ENCODE measurements at regions not wholly inside any gene's neighbourhood (a gene's known extent, or its start where the extent isn't known, plus 50 kb on each side); places are given as distances from the start of the nearest gene placed in this dataset.
A peak's percentile ranks its signal among the peaks of the same experiment; 100 is the strongest.

DNA sequence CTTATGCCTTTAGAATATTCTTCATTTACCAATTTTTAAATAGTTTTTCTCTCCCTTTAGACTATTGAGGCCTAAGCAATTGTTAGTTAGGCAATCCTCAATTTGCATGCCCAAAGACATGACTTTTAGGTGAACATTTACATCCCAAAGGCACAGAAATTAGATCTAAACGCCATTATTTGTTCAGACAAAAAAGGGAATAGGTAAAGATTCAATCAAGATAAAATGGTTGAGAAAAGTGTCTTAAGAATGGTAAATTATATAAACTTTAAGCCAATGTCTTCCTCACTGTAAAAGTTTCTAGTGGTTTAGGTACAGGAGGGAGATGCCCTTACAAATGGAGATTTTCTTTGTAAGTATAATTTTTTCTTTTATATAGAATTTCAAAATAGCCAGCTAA is 50.2 kb upstream of the MME start:
- Mint-ChIP-seq H3K36me3 (no peaks in the 10 kb centered on the region), H3K4me1 (no peaks in the 10 kb centered on the region), H3K9me3 (peaks cover 4% of the 10 kb centered on the region), H3K27me3 (no peaks in the 10 kb centered on the region), H3K4me3 (no peak overlapping the region), H3K27ac (no peak overlapping the region)
- no peak for DNase-seq

- Mint-ChIP-seq H3K36me3 (no peaks in the 10 kb centered on the region), H3K27me3 (no peaks in the 10 kb centered on the region), H3K4me3 (no peak overlapping the region), H3K27ac (no peak overlapping the region), H3K4me1 (no peaks in the 10 kb centered on the region), H3K9me3 (peaks cover 4% of the 10 kb centered on the region)
- no peak for DNase-seq
Observed at GRCh38 chr3:155026999-155027591, 53.0 kb upstream of the MME start.

DNA sequence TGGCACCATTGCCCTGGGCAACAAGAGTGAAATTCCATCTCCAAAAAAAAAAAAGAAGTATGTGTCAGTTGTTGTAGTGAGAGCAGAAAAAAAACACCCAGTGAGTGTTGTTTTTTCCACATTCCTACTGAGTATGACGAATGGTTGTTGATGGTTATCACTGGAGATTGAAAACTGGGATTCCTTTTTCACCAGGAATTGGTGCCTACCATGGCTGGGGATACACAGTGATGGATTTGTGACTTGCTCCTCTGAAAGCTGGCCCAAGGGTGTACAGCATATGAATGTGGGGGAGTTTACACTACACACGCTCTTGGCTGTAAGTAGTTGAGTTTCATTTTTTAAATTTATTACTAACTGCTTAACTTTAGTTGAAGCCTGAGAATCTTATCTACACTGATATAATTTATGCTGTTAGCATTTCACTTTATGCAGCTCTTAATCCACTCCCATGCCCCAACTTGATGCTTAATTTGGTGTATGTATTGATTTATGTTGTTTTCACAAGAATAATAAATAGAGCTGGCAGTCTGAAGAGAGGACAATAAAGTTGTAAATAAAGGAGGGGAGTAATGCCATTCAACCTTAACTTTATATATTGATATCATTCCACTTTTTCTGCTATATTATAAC is 56.0 kb upstream of the MME start:
- Mint-ChIP-seq H3K27ac (no peak overlapping the region), H3K27me3 (no peaks in the 10 kb centered on the region), H3K9me3 (peaks cover 4% of the 10 kb centered on the region), H3K4me3 (no peak overlapping the region), H3K4me1 (no peaks in the 10 kb centered on the region), H3K36me3 (no peaks in the 10 kb centered on the region)
- no peak for DNase-seq

GRCh38 chr3:155022896-155023295 is 57.2 kb upstream of the MME start:
- no peaks in the 10 kb centered on the region for H3K36me3 Mint-ChIP-seq
- no peak overlapping the region for H3K27ac Mint-ChIP-seq
- H3K9me3 Mint-ChIP-seq, result no peaks in the 10 kb centered on the region
- H3K4me1 Mint-ChIP-seq, result no peaks in the 10 kb centered on the region
- no peaks in the 10 kb centered on the region for H3K27me3 Mint-ChIP-seq
- H3K4me3 Mint-ChIP-seq, result no peak overlapping the region
- no peak for DNase-seq

DNA sequence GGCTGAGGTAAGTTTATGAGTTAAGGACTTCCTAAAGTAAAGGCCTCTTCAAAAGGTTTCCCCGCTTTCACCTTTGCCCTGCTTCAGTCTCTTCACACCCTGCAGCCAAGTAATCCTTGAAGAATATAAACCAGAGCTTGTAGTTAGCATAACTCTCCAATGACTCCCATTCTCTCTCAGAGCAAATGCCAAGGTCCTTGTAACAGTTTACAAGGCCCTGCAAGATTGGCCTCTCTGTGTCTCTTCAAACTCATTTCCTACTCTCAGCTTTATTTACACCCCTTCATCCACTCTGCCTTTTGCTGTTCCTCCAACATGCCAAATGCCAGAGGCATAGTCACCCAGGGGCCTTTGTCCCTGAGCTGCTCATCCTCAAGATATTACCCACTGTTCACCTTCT is 60.5 kb upstream of the MME start:
- H3K27ac Mint-ChIP-seq, result no peak overlapping the region
- no peak overlapping the region for H3K4me3 Mint-ChIP-seq
- no peak for DNase-seq
- no peaks in the 10 kb centered on the region for H3K27me3 Mint-ChIP-seq
- H3K36me3 Mint-ChIP-seq, result no peaks in the 10 kb centered on the region
- H3K4me1 Mint-ChIP-seq, result no peaks in the 10 kb centered on the region
- no peaks in the 10 kb centered on the region for H3K9me3 Mint-ChIP-seq

GRCh38 chr3:155018621-155019330 is 61.3 kb upstream of the MME start:
- no peaks in the 10 kb centered on the region for H3K9me3 Mint-ChIP-seq

DNA sequence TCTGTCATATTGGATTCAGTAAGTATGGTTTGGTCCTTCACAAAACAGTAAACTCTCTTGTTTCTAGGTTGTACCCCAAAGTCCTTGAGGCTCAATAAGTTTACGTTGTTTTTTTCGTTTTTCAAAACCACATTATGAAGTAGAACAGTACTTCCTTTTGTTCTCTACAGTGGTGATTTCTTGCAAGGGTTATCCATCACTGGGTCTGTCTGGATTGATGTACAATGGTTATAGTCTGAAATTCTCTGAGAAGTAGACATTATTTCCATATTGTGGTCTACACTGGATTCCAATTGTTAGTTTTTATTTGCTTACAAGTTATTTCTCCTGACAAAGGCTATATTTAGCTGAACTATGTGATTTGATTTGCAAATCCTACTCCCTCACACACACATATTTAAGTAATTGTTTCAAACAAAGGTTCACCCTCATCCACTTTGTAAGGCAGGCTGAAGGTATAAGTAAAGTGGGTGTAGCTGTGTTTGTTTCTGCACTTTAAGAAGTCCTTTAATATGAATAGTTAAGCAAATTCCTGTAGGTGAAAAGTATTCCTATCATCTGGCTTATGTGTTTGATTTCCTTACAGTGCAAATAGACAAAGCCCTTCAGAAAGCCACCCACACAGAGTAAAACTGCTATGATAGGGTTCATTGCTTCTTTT is 64.2 kb upstream of the MME start:
- no peak for DNase-seq
- H3K9me3 Mint-ChIP-seq, result no peaks in the 10 kb centered on the region
- H3K27ac Mint-ChIP-seq, result no peak overlapping the region
- H3K36me3 Mint-ChIP-seq, result no peaks in the 10 kb centered on the region
- H3K4me1 Mint-ChIP-seq, result no peaks in the 10 kb centered on the region
- no peaks in the 10 kb centered on the region for H3K27me3 Mint-ChIP-seq
- no peak overlapping the region for H3K4me3 Mint-ChIP-seq

More at GRCh38 chr3:155018621-155019330, 61.3 kb upstream of the MME start:
- no peaks in the 10 kb centered on the region for H3K4me1 Mint-ChIP-seq
- no peak overlapping the region for H3K4me3 Mint-ChIP-seq
- H3K27me3 Mint-ChIP-seq, result no peaks in the 10 kb centered on the region
- DNase-seq, result no peak
- no peak overlapping the region for H3K27ac Mint-ChIP-seq
- no peaks in the 10 kb centered on the region for H3K36me3 Mint-ChIP-seq

- no peaks in the 10 kb centered on the region for H3K4me1 Mint-ChIP-seq
- no peak overlapping the region for H3K27ac Mint-ChIP-seq
- no peaks in the 10 kb centered on the region for H3K36me3 Mint-ChIP-seq
- H3K9me3 Mint-ChIP-seq, result no peaks in the 10 kb centered on the region
- no peak for DNase-seq
- H3K27me3 Mint-ChIP-seq, result no peaks in the 10 kb centered on the region
- no peak overlapping the region for H3K4me3 Mint-ChIP-seq
Observed at GRCh38 chr3:155014953-155015352, 65.2 kb upstream of the MME start.

DNA sequence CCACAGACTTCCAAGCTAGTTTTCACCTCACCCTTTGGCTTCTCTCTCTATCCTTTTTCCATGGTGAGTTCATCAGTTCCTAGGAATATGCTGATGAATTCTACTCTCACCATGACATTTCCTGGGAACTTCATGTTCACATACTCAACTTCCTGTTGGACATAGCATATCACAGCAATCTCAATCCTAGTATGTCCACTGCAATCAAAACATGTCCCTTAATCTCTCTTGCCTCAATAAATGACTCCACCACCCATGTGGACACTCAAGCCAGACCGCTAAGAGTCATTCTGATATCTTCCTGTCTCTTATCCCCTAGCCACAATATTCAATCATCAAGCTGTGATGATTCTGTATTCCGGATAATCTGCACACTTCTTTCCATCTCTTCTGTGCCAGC is 66.7 kb upstream of the MME start:
- no peaks in the 10 kb centered on the region for H3K4me1 Mint-ChIP-seq
- H3K4me3 Mint-ChIP-seq, result no peak overlapping the region
- H3K9me3 Mint-ChIP-seq, result no peaks in the 10 kb centered on the region
- no peaks in the 10 kb centered on the region for H3K27me3 Mint-ChIP-seq
- DNase-seq, result no peak
- H3K36me3 Mint-ChIP-seq, result no peaks in the 10 kb centered on the region
- no peak overlapping the region for H3K27ac Mint-ChIP-seq

DNA sequence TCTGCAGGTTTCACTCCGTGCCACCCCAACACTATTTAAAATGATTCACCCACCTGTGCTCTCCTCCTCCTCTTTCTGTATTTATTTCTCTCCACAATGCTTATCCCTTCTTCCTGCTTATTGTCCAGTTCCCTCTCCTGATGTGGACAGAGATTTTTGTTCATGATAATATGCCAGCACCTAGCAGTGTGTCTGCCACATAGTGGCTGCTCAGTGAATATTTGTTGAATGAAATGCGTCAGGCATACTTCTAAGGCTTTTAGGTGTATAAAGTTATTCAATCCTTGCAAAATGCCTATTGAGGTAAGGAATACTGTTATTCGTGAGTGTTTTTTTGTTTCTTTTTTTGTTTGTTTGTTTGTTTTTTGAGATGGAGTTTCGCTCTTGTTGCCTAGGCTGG is 67.5 kb upstream of the MME start:
- no peaks in the 10 kb centered on the region for H3K4me1 Mint-ChIP-seq
- H3K27ac Mint-ChIP-seq, result peak overlapping the region; percentile 14
- no peaks in the 10 kb centered on the region for H3K36me3 Mint-ChIP-seq
- H3K4me3 Mint-ChIP-seq, result no peak overlapping the region
- no peak for DNase-seq
- H3K9me3 Mint-ChIP-seq, result no peaks in the 10 kb centered on the region
- no peaks in the 10 kb centered on the region for H3K27me3 Mint-ChIP-seq

DNA sequence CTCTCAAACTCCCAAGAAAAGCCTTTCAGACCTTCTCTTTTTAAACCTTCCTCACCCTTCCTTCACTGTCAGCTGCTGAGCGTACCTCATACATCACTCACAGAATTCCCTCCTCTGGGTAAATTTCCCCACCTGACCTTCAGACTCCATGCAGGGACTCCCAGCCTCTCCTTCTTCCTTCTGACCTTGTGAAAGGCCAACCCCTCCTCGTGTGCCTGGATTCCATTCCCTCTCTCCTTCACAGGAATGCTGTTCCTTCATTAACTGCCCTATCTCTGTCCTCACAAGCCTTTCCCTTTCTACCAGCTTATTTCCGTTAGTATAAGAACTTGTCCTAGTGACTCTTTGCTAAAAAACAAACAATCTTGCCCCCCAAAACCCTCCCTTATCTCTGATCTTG is 69.7 kb upstream of the MME start:
- no peak for DNase-seq
- Mint-ChIP-seq H3K9me3 (peaks cover 3% of the 10 kb centered on the region), H3K4me3 (no peak overlapping the region), H3K36me3 (no peaks in the 10 kb centered on the region), H3K4me1 (no peaks in the 10 kb centered on the region), H3K27me3 (no peaks in the 10 kb centered on the region), H3K27ac (no peak overlapping the region)

DNA sequence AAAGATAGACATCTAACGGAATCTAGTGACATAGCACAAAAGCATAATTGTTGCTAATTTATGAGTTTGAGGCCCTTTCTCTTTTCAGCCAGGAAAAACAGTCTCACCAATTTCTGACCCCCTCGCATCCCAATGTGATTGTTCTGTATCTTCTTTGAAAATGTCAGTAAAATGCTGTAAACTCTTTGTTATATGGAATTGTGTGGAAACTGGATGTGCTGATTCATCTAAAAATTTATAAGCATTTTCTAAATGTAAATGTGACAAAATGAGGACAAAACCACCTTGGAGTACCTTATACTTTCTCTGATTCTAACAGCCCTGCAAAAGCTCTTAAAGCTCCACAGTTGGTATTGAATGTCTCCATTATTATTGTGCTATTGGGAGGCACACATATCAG is 70.9 kb upstream of the MME start:
- peaks cover 3% of the 10 kb centered on the region for H3K9me3 Mint-ChIP-seq
- H3K4me3 Mint-ChIP-seq, result no peak overlapping the region
- no peaks in the 10 kb centered on the region for H3K36me3 Mint-ChIP-seq
- no peak overlapping the region for H3K27ac Mint-ChIP-seq
- H3K27me3 Mint-ChIP-seq, result no peaks in the 10 kb centered on the region
- H3K4me1 Mint-ChIP-seq, result no peaks in the 10 kb centered on the region
- DNase-seq, result no peak

GRCh38 chr3:155007729-155008128 is 72.4 kb upstream of the MME start:
- no peak for DNase-seq
- Mint-ChIP-seq H3K9me3 (peaks cover 3% of the 10 kb centered on the region), H3K36me3 (no peaks in the 10 kb centered on the region), H3K4me3 (no peak overlapping the region), H3K4me1 (no peaks in the 10 kb centered on the region), H3K27ac (no peak overlapping the region), H3K27me3 (no peaks in the 10 kb centered on the region)

GRCh38 chr3:155001289-155002010 is 78.7 kb upstream of the MME start:
- Mint-ChIP-seq H3K27me3 (no peaks in the 10 kb centered on the region), H3K9me3 (peaks cover 3% of the 10 kb centered on the region), H3K27ac (no peak overlapping the region), H3K4me1 (no peaks in the 10 kb centered on the region), H3K36me3 (no peaks in the 10 kb centered on the region), H3K4me3 (no peak overlapping the region)
- no peak for DNase-seq

DNA sequence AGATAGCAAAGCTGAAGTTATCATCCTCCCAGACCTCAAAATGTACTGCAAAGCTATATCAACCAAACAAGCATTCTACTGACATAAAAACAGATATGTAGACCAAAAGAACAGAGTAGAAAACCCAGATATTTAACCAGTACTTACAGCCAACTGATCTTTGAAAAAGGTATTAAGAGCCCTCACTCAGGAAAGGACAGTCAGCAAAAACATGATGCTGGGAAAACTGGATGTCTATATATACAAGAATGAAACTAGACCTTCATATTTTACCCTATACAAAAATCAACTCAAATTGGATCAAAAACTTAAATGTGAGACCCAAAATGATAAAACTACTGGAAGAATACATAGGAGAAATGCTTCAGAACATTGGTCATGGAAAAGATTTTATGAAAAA is 87.5 kb upstream of the MME start:
- Mint-ChIP-seq H3K4me1 (no peaks in the 10 kb centered on the region), H3K36me3 (no peaks in the 10 kb centered on the region)

More for the DNA sequence above, 87.5 kb upstream of the MME start:
- Mint-ChIP-seq H3K27ac (no peak overlapping the region), H3K4me3 (no peak overlapping the region), H3K27me3 (no peaks in the 10 kb centered on the region), H3K9me3 (no peaks in the 10 kb centered on the region)
- DNase-seq, result no peak

Measured in activated naive CD8-positive, alpha-beta T cell treated with anti-CD3 and anti-CD28 coated beads for 36 hours (primary cell).